ENCODE measurements at regions not wholly inside any gene's neighbourhood (a gene's known extent, or its start where the extent isn't known, plus 50 kb on each side); places are given as distances from the start of the nearest gene placed in this dataset.

- TF ChIP-seq POLR2A (IDR thresholded peaks at IDR 0.05) = no peak
- TF ChIP-seq POLR2AphosphoS5 (IDR thresholded peaks at IDR 0.05; ENCODE audit: insufficient read depth in 1 of 2, low read depth in 1 of 2) = no peak
Observed at GRCh38 chr14:65226824-65227604, 124.7 kb upstream of the MAX start.
